ENCODE measurements at regions not wholly inside any gene's neighbourhood (a gene's known extent, or its start where the extent isn't known, plus 50 kb on each side); places are given as distances from the start of the nearest gene placed in this dataset.

DNA sequence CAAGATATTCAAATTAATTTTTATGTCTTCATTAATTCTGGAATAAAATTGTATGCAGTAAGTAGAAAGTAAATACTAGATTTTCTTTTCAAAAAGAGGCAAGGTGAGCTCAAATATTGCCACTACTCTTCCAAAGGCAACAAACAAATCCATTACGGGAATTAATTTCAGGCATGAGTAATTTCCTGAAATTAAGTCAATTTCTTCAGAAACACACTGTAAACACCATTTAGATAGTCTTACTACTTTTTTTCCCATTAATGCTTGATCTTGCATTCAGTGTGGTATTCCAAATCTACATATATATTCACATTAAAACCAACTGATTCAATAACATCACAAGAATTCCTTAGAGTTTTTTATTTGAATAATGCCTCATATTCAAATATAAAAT, 1274.0 kb upstream of the CRIM1 start:
- TF ChIP-seq, protein P1, sequence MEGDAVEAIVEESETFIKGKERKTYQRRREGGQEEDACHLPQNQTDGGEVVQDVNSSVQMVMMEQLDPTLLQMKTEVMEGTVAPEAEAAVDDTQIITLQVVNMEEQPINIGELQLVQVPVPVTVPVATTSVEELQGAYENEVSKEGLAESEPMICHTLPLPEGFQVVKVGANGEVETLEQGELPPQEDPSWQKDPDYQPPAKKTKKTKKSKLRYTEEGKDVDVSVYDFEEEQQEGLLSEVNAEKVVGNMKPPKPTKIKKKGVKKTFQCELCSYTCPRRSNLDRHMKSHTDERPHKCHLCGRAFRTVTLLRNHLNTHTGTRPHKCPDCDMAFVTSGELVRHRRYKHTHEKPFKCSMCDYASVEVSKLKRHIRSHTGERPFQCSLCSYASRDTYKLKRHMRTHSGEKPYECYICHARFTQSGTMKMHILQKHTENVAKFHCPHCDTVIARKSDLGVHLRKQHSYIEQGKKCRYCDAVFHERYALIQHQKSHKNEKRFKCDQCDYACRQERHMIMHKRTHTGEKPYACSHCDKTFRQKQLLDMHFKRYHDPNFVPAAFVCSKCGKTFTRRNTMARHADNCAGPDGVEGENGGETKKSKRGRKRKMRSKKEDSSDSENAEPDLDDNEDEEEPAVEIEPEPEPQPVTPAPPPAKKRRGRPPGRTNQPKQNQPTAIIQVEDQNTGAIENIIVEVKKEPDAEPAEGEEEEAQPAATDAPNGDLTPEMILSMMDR (IDR thresholded peaks at IDR 0.05): no peak
- no peak for TF ChIP-seq POLR2A (IDR thresholded peaks at IDR 0.05)
